GM18519 (cell line): ENCODE measurements at regions not wholly inside any gene's neighbourhood (a gene's known extent, or its start where the extent isn't known, plus 50 kb on each side); places are given as distances from the start of the nearest gene placed in this dataset.

Source experiments
- ATAC-seq: cut with Tn5 transposase; IDR thresholded peaks from one replicate; pipeline ENCODE4 v1.9.1; 2021; ENCODE audit warnings: mild to moderate bottlenecking, moderate library complexity; ENCODE audit not compliant: unreplicated experiment, low FRiP score

GRCh38 chr11:116422956-116423600 lies 349.7 kb downstream of the BUD13 start:
- ATAC-seq = no peak

GRCh38 chr11:116422556-116422955 lies 350.2 kb downstream of the BUD13 start:
- no peak for ATAC-seq

- ATAC-seq = no peak
Observed at GRCh38 chr11:116421529-116422185, 351.1 kb downstream of the BUD13 start.

- ATAC-seq = no peak
Observed at GRCh38 chr11:116420770-116421528, 351.8 kb downstream of the BUD13 start.

- ATAC-seq = no peak
Observed at GRCh38 chr11:116420030-116420429, 352.8 kb downstream of the BUD13 start.

GRCh38 chr11:116418388-116419041 lies 354.3 kb downstream of the BUD13 start:
- no peak for ATAC-seq

- no peak for ATAC-seq
Observed at GRCh38 chr11:116416852-116417251, 355.9 kb downstream of the BUD13 start.

- ATAC-seq = no peak
Observed at GRCh38 chr11:116415095-116415494, 357.7 kb downstream of the BUD13 start.

- no peak for ATAC-seq
Observed at GRCh38 chr11:116414357-116414880, 358.4 kb downstream of the BUD13 start.

GRCh38 chr11:116413301-116414242 lies 359.2 kb downstream of the BUD13 start:
- ATAC-seq = no peak

GRCh38 chr11:116412118-116412889 lies 360.5 kb downstream of the BUD13 start:
- ATAC-seq = no peak

GRCh38 chr11:116409238-116409637 lies 363.5 kb downstream of the BUD13 start:
- no peak for ATAC-seq

GRCh38 chr11:116406042-116406441 lies 366.7 kb downstream of the BUD13 start:
- no peak for ATAC-seq

- no peak for ATAC-seq
Observed at GRCh38 chr11:116404462-116404798, 368.4 kb downstream of the BUD13 start.

GRCh38 chr11:116403794-116404461 lies 368.9 kb downstream of the BUD13 start:
- ATAC-seq = no peak

GRCh38 chr11:116400081-116400480 lies 372.7 kb downstream of the BUD13 start:
- no peak for ATAC-seq

- ATAC-seq = no peak
Observed at GRCh38 chr11:116397602-116398084, 375.1 kb downstream of the BUD13 start.

GRCh38 chr11:116396331-116396730 lies 376.5 kb downstream of the BUD13 start:
- no peak for ATAC-seq
